ENCODE measurements at regions not wholly inside any gene's neighbourhood (a gene's known extent, or its start where the extent isn't known, plus 50 kb on each side); places are given as distances from the start of the nearest gene placed in this dataset.

GRCh38 chr7:145989469-145989868, 127.1 kb upstream of the CNTNAP2 start:
- TF ChIP-seq NFIC (IDR thresholded peaks at IDR 0.05), result no peak
- TF ChIP-seq NCOA1 (IDR thresholded peaks at IDR 0.05; ENCODE audit: low read depth), result no peak
- TF ChIP-seq, protein P1, sequence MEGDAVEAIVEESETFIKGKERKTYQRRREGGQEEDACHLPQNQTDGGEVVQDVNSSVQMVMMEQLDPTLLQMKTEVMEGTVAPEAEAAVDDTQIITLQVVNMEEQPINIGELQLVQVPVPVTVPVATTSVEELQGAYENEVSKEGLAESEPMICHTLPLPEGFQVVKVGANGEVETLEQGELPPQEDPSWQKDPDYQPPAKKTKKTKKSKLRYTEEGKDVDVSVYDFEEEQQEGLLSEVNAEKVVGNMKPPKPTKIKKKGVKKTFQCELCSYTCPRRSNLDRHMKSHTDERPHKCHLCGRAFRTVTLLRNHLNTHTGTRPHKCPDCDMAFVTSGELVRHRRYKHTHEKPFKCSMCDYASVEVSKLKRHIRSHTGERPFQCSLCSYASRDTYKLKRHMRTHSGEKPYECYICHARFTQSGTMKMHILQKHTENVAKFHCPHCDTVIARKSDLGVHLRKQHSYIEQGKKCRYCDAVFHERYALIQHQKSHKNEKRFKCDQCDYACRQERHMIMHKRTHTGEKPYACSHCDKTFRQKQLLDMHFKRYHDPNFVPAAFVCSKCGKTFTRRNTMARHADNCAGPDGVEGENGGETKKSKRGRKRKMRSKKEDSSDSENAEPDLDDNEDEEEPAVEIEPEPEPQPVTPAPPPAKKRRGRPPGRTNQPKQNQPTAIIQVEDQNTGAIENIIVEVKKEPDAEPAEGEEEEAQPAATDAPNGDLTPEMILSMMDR (IDR thresholded peaks at IDR 0.05 in 2 of 3, conservative IDR thresholded peaks at IDR 0.05 in 1 of 3; ENCODE audit: insufficient read depth in 2 of 3, low read depth in 1 of 3, low read length in 3 of 3), result no peak
- no peak for TF ChIP-seq ZKSCAN3 (CRISPR knock-in tag; IDR thresholded peaks at IDR 0.05)
- TF ChIP-seq KDM2B (CRISPR knock-in tag; IDR thresholded peaks at IDR 0.05), result no peak
- TF ChIP-seq, protein P2, sequence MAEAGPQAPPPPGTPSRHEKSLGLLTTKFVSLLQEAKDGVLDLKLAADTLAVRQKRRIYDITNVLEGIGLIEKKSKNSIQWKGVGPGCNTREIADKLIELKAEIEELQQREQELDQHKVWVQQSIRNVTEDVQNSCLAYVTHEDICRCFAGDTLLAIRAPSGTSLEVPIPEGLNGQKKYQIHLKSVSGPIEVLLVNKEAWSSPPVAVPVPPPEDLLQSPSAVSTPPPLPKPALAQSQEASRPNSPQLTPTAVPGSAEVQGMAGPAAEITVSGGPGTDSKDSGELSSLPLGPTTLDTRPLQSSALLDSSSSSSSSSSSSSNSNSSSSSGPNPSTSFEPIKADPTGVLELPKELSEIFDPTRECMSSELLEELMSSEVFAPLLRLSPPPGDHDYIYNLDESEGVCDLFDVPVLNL (CRISPR knock-in tag; IDR thresholded peaks at IDR 0.05; ENCODE audit: low read depth), result no peak
- TF ChIP-seq RAD21 (CRISPR knock-in tag; conservative IDR thresholded peaks at IDR 0.05 in 1 of 2, IDR thresholded peaks at IDR 0.05 in 1 of 2), result no peak
- TF ChIP-seq MAZ (CRISPR knock-in tag; conservative IDR thresholded peaks at IDR 0.05 in 1 of 2, IDR thresholded peaks at IDR 0.05 in 1 of 2), result no peak
- no peak for TF ChIP-seq ZZZ3 (IDR thresholded peaks at IDR 0.05)
- no peak for TF ChIP-seq SP1 (CRISPR knock-in tag; IDR thresholded peaks at IDR 0.05)
- TF ChIP-seq ZNF561 (CRISPR knock-in tag; conservative IDR thresholded peaks at IDR 0.05), result no peak
- TF ChIP-seq CREB1 (IDR thresholded peaks at IDR 0.05), result no peak
- TF ChIP-seq CREB1 (CRISPR knock-in tag; IDR thresholded peaks at IDR 0.05), result no peak
- no peak for TF ChIP-seq SMC3 (conservative IDR thresholded peaks at IDR 0.05; ENCODE audit: insufficient read depth, low read depth, low read length)

All from K562 (cell line).